ENCODE measurements at regions not wholly inside any gene's neighbourhood (a gene's known extent, or its start where the extent isn't known, plus 50 kb on each side); places are given as distances from the start of the nearest gene placed in this dataset.
A peak's percentile ranks its signal among the peaks of the same experiment; 100 is the strongest.

GRCh38 chr9:29730163-29730562, 2156.9 kb upstream of the C9orf72 start:
- in situ Hi-C loops (cut with MboI; ENCODE audit: low pct_unique_long_range_greater_than_20kb, low sequenced_read_pairs) = no loop called here
- DNase-seq = no peak

- peak; percentile 31 for DNase-seq
Measured at GRCh38 chr9:29740518-29740917, 2167.2 kb upstream of the C9orf72 start.

GRCh38 chr9:29741169-29741568, 2167.9 kb upstream of the C9orf72 start:
- in situ Hi-C loops (cut with MboI; ENCODE audit: low pct_unique_long_range_greater_than_20kb, low sequenced_read_pairs) = no loop called here

More at GRCh38 chr9:29740518-29740917, 2167.2 kb upstream of the C9orf72 start:
- in situ Hi-C loops (cut with MboI; ENCODE audit: low pct_unique_long_range_greater_than_20kb, low sequenced_read_pairs) = no loop called here

GRCh38 chr9:29750062-29750461, 2176.8 kb upstream of the C9orf72 start:
- DNase-seq = no peak

More at GRCh38 chr9:29741169-29741568, 2167.9 kb upstream of the C9orf72 start:
- DNase-seq = no peak

GRCh38 chr9:29751226-29751625, 2177.9 kb upstream of the C9orf72 start:
- DNase-seq = no peak
- in situ Hi-C loops (cut with MboI; ENCODE audit: low pct_unique_long_range_greater_than_20kb, low sequenced_read_pairs) = no loop called here

More at GRCh38 chr9:29750062-29750461, 2176.8 kb upstream of the C9orf72 start:
- in situ Hi-C loops (cut with MboI; ENCODE audit: low pct_unique_long_range_greater_than_20kb, low sequenced_read_pairs) = no loop called here

GRCh38 chr9:29753638-29754037, 2180.4 kb upstream of the C9orf72 start:
- in situ Hi-C loops (cut with MboI; ENCODE audit: low pct_unique_long_range_greater_than_20kb, low sequenced_read_pairs) = no loop called here
- no peak for DNase-seq

- in situ Hi-C loops (cut with MboI; ENCODE audit: low pct_unique_long_range_greater_than_20kb, low sequenced_read_pairs) = no loop called here
- no peak for DNase-seq
Measured at GRCh38 chr9:29769019-29769418, 2195.7 kb upstream of the C9orf72 start.

- in situ Hi-C loops (cut with MboI; ENCODE audit: low pct_unique_long_range_greater_than_20kb, low sequenced_read_pairs) = no loop called here
- peak; percentile 72 for DNase-seq
Measured at GRCh38 chr9:29773676-29774075, 2200.4 kb upstream of the C9orf72 start.

- DNase-seq = no peak
- in situ Hi-C loops (cut with MboI; ENCODE audit: low pct_unique_long_range_greater_than_20kb, low sequenced_read_pairs) = no loop called here
Measured at GRCh38 chr9:29775491-29775890, 2202.2 kb upstream of the C9orf72 start.

GRCh38 chr9:29778281-29778849, 2205.1 kb upstream of the C9orf72 start:
- in situ Hi-C loops (cut with MboI; ENCODE audit: low pct_unique_long_range_greater_than_20kb, low sequenced_read_pairs) = no loop called here
- no peak for DNase-seq

- in situ Hi-C loops (cut with MboI; ENCODE audit: low pct_unique_long_range_greater_than_20kb, low sequenced_read_pairs) = no loop called here
- no peak for DNase-seq
Measured at GRCh38 chr9:29793970-29794369, 2220.7 kb upstream of the C9orf72 start.

GRCh38 chr9:29796291-29796952, 2223.1 kb upstream of the C9orf72 start:
- in situ Hi-C loops (cut with MboI; ENCODE audit: low pct_unique_long_range_greater_than_20kb, low sequenced_read_pairs) = no loop called here
- no peak for DNase-seq

GRCh38 chr9:29798599-29798998, 2225.3 kb upstream of the C9orf72 start:
- in situ Hi-C loops (cut with MboI; ENCODE audit: low pct_unique_long_range_greater_than_20kb, low sequenced_read_pairs) = no loop called here

GRCh38 chr9:29799227-29799626, 2225.9 kb upstream of the C9orf72 start:
- no peak for DNase-seq
- in situ Hi-C loops (cut with MboI; ENCODE audit: low pct_unique_long_range_greater_than_20kb, low sequenced_read_pairs) = no loop called here

More at GRCh38 chr9:29798599-29798998, 2225.3 kb upstream of the C9orf72 start:
- DNase-seq = no peak

GRCh38 chr9:29800821-29801220, 2227.5 kb upstream of the C9orf72 start:
- in situ Hi-C loops (cut with MboI; ENCODE audit: low pct_unique_long_range_greater_than_20kb, low sequenced_read_pairs) = no loop called here
- DNase-seq = no peak

- DNase-seq = no peak
- in situ Hi-C loops (cut with MboI; ENCODE audit: low pct_unique_long_range_greater_than_20kb, low sequenced_read_pairs) = no loop called here
Measured at GRCh38 chr9:29802454-29802853, 2229.2 kb upstream of the C9orf72 start.

- in situ Hi-C loops (cut with MboI; ENCODE audit: low pct_unique_long_range_greater_than_20kb, low sequenced_read_pairs) = no loop called here
- DNase-seq = no peak
Measured at GRCh38 chr9:29806937-29807618, 2233.8 kb upstream of the C9orf72 start.

- in situ Hi-C loops (cut with MboI; ENCODE audit: low pct_unique_long_range_greater_than_20kb, low sequenced_read_pairs) = no loop called here
- no peak for DNase-seq
Measured at GRCh38 chr9:29816954-29817703, 2243.8 kb upstream of the C9orf72 start.

- DNase-seq = no peak
- in situ Hi-C loops (cut with MboI; ENCODE audit: low pct_unique_long_range_greater_than_20kb, low sequenced_read_pairs) = no loop called here
Measured at GRCh38 chr9:29822458-29822857, 2249.2 kb upstream of the C9orf72 start.

GRCh38 chr9:29826421-29826820, 2253.1 kb upstream of the C9orf72 start:
- no peak for DNase-seq
- in situ Hi-C loops (cut with MboI; ENCODE audit: low pct_unique_long_range_greater_than_20kb, low sequenced_read_pairs) = no loop called here
